ENCODE measurements at regions not wholly inside any gene's neighbourhood (a gene's known extent, or its start where the extent isn't known, plus 50 kb on each side); places are given as distances from the start of the nearest gene placed in this dataset.

- Histone ChIP-seq H3K27me3 (ENCODE audit: control insufficient read depth in 5 of 5, insufficient read depth in 4 of 5, low read length in 5 of 5) (no peaks in the 10 kb centered on the region), H3K9me3 (ENCODE audit: control insufficient read depth in 5 of 5, low read length in 5 of 5) (no peaks in the 10 kb centered on the region), H3K36me3 (ENCODE audit: control insufficient read depth in 5 of 5, insufficient read depth in 5 of 5, low read length in 5 of 5) (no peaks in the 10 kb centered on the region), H3K4me3 (ENCODE audit: low read depth in 1 of 5, low read length in 5 of 5) (no peak overlapping the region), H3K4me1 (ENCODE audit: control insufficient read depth in 5 of 5, insufficient read depth in 5 of 5, low read length in 5 of 5) (no peaks in the 10 kb centered on the region), H3K27ac (ENCODE audit: low read depth, low read length) (no peak overlapping the region), H3K9ac (ENCODE audit: low read length in 5 of 5) (no peak overlapping the region)
Measured at GRCh38 chr2:13114391-13114790, 397.7 kb downstream of the TRIB2 start.

- Histone ChIP-seq H3K27me3 (ENCODE audit: control insufficient read depth in 5 of 5, insufficient read depth in 4 of 5, low read length in 5 of 5) (no peaks in the 10 kb centered on the region), H3K27ac (ENCODE audit: low read depth, low read length) (no peak overlapping the region), H3K36me3 (ENCODE audit: control insufficient read depth in 5 of 5, insufficient read depth in 5 of 5, low read length in 5 of 5) (no peaks in the 10 kb centered on the region), H3K9me3 (ENCODE audit: control insufficient read depth in 5 of 5, low read length in 5 of 5) (no peaks in the 10 kb centered on the region), H3K4me1 (ENCODE audit: control insufficient read depth in 5 of 5, insufficient read depth in 5 of 5, low read length in 5 of 5) (no peaks in the 10 kb centered on the region), H3K4me3 (ENCODE audit: low read depth in 1 of 5, low read length in 5 of 5) (no peak overlapping the region), H3K9ac (ENCODE audit: low read length in 5 of 5) (no peak overlapping the region)
Measured at GRCh38 chr2:13115643-13116042, 398.9 kb downstream of the TRIB2 start.

GRCh38 chr2:13121096-13121495 lies 404.4 kb downstream of the TRIB2 start:
- H3K4me3 ChIP-seq (ENCODE audit: low read depth in 1 of 5, low read length in 5 of 5) = no peak overlapping the region
- no peak overlapping the region for H3K9ac ChIP-seq (ENCODE audit: low read length in 5 of 5)
- peaks cover 0 to 3% (median 0%) of the 10 kb centered on the region in 5 donors for H3K9me3 ChIP-seq (ENCODE audit: control insufficient read depth in 5 of 5, low read length in 5 of 5)

GRCh38 chr2:13128139-13128538 lies 411.4 kb downstream of the TRIB2 start:
- no peaks in the 10 kb centered on the region for H3K27me3 ChIP-seq (ENCODE audit: control insufficient read depth in 5 of 5, insufficient read depth in 4 of 5, low read length in 5 of 5)
- H3K4me3 ChIP-seq (ENCODE audit: low read depth in 1 of 5, low read length in 5 of 5) = no peak overlapping the region
- H3K9me3 ChIP-seq (ENCODE audit: control insufficient read depth in 5 of 5, low read length in 5 of 5) = no peaks in the 10 kb centered on the region
- H3K4me1 ChIP-seq (ENCODE audit: control insufficient read depth in 5 of 5, insufficient read depth in 5 of 5, low read length in 5 of 5) = no peaks in the 10 kb centered on the region
- H3K9ac ChIP-seq (ENCODE audit: low read length in 5 of 5) = no peak overlapping the region
- no peak overlapping the region for H3K27ac ChIP-seq (ENCODE audit: low read depth, low read length)
- no peaks in the 10 kb centered on the region for H3K36me3 ChIP-seq (ENCODE audit: control insufficient read depth in 5 of 5, insufficient read depth in 5 of 5, low read length in 5 of 5)

More at GRCh38 chr2:13121096-13121495, 404.4 kb downstream of the TRIB2 start:
- Histone ChIP-seq H3K27ac (ENCODE audit: low read depth, low read length) (no peak overlapping the region), H3K4me1 (ENCODE audit: control insufficient read depth in 5 of 5, insufficient read depth in 5 of 5, low read length in 5 of 5) (no peaks in the 10 kb centered on the region), H3K36me3 (ENCODE audit: control insufficient read depth in 5 of 5, insufficient read depth in 5 of 5, low read length in 5 of 5) (no peaks in the 10 kb centered on the region), H3K27me3 (ENCODE audit: control insufficient read depth in 5 of 5, insufficient read depth in 4 of 5, low read length in 5 of 5) (no peaks in the 10 kb centered on the region)

GRCh38 chr2:13135369-13135768 lies 418.6 kb downstream of the TRIB2 start:
- Histone ChIP-seq H3K27me3 (ENCODE audit: control insufficient read depth in 5 of 5, insufficient read depth in 4 of 5, low read length in 5 of 5) (no peaks in the 10 kb centered on the region), H3K9ac (ENCODE audit: low read length in 5 of 5) (no peak overlapping the region), H3K4me1 (ENCODE audit: control insufficient read depth in 5 of 5, insufficient read depth in 5 of 5, low read length in 5 of 5) (no peaks in the 10 kb centered on the region), H3K4me3 (ENCODE audit: low read depth in 1 of 5, low read length in 5 of 5) (no peak overlapping the region), H3K27ac (ENCODE audit: low read depth, low read length) (no peak overlapping the region), H3K9me3 (ENCODE audit: control insufficient read depth in 5 of 5, low read length in 5 of 5) (no peaks in the 10 kb centered on the region), H3K36me3 (ENCODE audit: control insufficient read depth in 5 of 5, insufficient read depth in 5 of 5, low read length in 5 of 5) (no peaks in the 10 kb centered on the region)

- H3K9me3 ChIP-seq (ENCODE audit: control insufficient read depth in 5 of 5, low read length in 5 of 5) = no peaks in the 10 kb centered on the region
- H3K36me3 ChIP-seq (ENCODE audit: control insufficient read depth in 5 of 5, insufficient read depth in 5 of 5, low read length in 5 of 5) = no peaks in the 10 kb centered on the region
- H3K4me1 ChIP-seq (ENCODE audit: control insufficient read depth in 5 of 5, insufficient read depth in 5 of 5, low read length in 5 of 5) = no peaks in the 10 kb centered on the region
Measured at GRCh38 chr2:13135856-13136255, 419.1 kb downstream of the TRIB2 start.

GRCh38 chr2:13137679-13138078 lies 420.9 kb downstream of the TRIB2 start:
- no peaks in the 10 kb centered on the region for H3K27me3 ChIP-seq (ENCODE audit: control insufficient read depth in 5 of 5, insufficient read depth in 4 of 5, low read length in 5 of 5)

More at GRCh38 chr2:13135856-13136255, 419.1 kb downstream of the TRIB2 start:
- Histone ChIP-seq H3K27ac (ENCODE audit: low read depth, low read length) (no peak overlapping the region), H3K9ac (ENCODE audit: low read length in 5 of 5) (no peak overlapping the region), H3K4me3 (ENCODE audit: low read depth in 1 of 5, low read length in 5 of 5) (no peak overlapping the region), H3K27me3 (ENCODE audit: control insufficient read depth in 5 of 5, insufficient read depth in 4 of 5, low read length in 5 of 5) (no peaks in the 10 kb centered on the region)

GRCh38 chr2:13141315-13141714 lies 424.6 kb downstream of the TRIB2 start:
- Histone ChIP-seq H3K27ac (ENCODE audit: low read depth, low read length) (no peak overlapping the region), H3K36me3 (ENCODE audit: control insufficient read depth in 5 of 5, insufficient read depth in 5 of 5, low read length in 5 of 5) (no peaks in the 10 kb centered on the region), H3K9me3 (ENCODE audit: control insufficient read depth in 5 of 5, low read length in 5 of 5) (no peaks in the 10 kb centered on the region), H3K27me3 (ENCODE audit: control insufficient read depth in 5 of 5, insufficient read depth in 4 of 5, low read length in 5 of 5) (no peaks in the 10 kb centered on the region), H3K4me3 (ENCODE audit: low read depth in 1 of 5, low read length in 5 of 5) (no peak overlapping the region), H3K4me1 (ENCODE audit: control insufficient read depth in 5 of 5, insufficient read depth in 5 of 5, low read length in 5 of 5) (no peaks in the 10 kb centered on the region), H3K9ac (ENCODE audit: low read length in 5 of 5) (no peak overlapping the region)

More at GRCh38 chr2:13137679-13138078, 420.9 kb downstream of the TRIB2 start:
- Histone ChIP-seq H3K4me1 (ENCODE audit: control insufficient read depth in 5 of 5, insufficient read depth in 5 of 5, low read length in 5 of 5) (no peaks in the 10 kb centered on the region), H3K9me3 (ENCODE audit: control insufficient read depth in 5 of 5, low read length in 5 of 5) (no peaks in the 10 kb centered on the region), H3K27ac (ENCODE audit: low read depth, low read length) (no peak overlapping the region), H3K4me3 (ENCODE audit: low read depth in 1 of 5, low read length in 5 of 5) (no peak overlapping the region), H3K36me3 (ENCODE audit: control insufficient read depth in 5 of 5, insufficient read depth in 5 of 5, low read length in 5 of 5) (no peaks in the 10 kb centered on the region), H3K9ac (ENCODE audit: low read length in 5 of 5) (no peak overlapping the region)

- Histone ChIP-seq H3K9me3 (ENCODE audit: control insufficient read depth in 5 of 5, low read length in 5 of 5) (no peaks in the 10 kb centered on the region), H3K27me3 (ENCODE audit: control insufficient read depth in 5 of 5, insufficient read depth in 4 of 5, low read length in 5 of 5) (no peaks in the 10 kb centered on the region), H3K36me3 (ENCODE audit: control insufficient read depth in 5 of 5, insufficient read depth in 5 of 5, low read length in 5 of 5) (no peaks in the 10 kb centered on the region), H3K27ac (ENCODE audit: low read depth, low read length) (no peak overlapping the region), H3K4me3 (ENCODE audit: low read depth in 1 of 5, low read length in 5 of 5) (no peak overlapping the region), H3K4me1 (ENCODE audit: control insufficient read depth in 5 of 5, insufficient read depth in 5 of 5, low read length in 5 of 5) (no peaks in the 10 kb centered on the region), H3K9ac (ENCODE audit: low read length in 5 of 5) (no peak overlapping the region)
Measured at GRCh38 chr2:13143451-13143850, 426.7 kb downstream of the TRIB2 start.

GRCh38 chr2:13156916-13157315 lies 440.2 kb downstream of the TRIB2 start:
- H3K27me3 ChIP-seq (ENCODE audit: control insufficient read depth in 5 of 5, insufficient read depth in 4 of 5, low read length in 5 of 5) = no peaks in the 10 kb centered on the region
- H3K4me1 ChIP-seq (ENCODE audit: control insufficient read depth in 5 of 5, insufficient read depth in 5 of 5, low read length in 5 of 5) = no peaks in the 10 kb centered on the region
- no peaks in the 10 kb centered on the region for H3K36me3 ChIP-seq (ENCODE audit: control insufficient read depth in 5 of 5, insufficient read depth in 5 of 5, low read length in 5 of 5)
- no peak overlapping the region for H3K4me3 ChIP-seq (ENCODE audit: low read depth in 1 of 5, low read length in 5 of 5)
- no peak overlapping the region for H3K9ac ChIP-seq (ENCODE audit: low read length in 5 of 5)
- H3K27ac ChIP-seq (ENCODE audit: low read depth, low read length) = no peak overlapping the region
- no peaks in the 10 kb centered on the region for H3K9me3 ChIP-seq (ENCODE audit: control insufficient read depth in 5 of 5, low read length in 5 of 5)

- no peaks in the 10 kb centered on the region for H3K9me3 ChIP-seq (ENCODE audit: control insufficient read depth in 5 of 5, low read length in 5 of 5)
- no peak overlapping the region for H3K9ac ChIP-seq (ENCODE audit: low read length in 5 of 5)
- H3K27ac ChIP-seq (ENCODE audit: low read depth, low read length) = no peak overlapping the region
- H3K36me3 ChIP-seq (ENCODE audit: control insufficient read depth in 5 of 5, insufficient read depth in 5 of 5, low read length in 5 of 5) = no peaks in the 10 kb centered on the region
- no peaks in the 10 kb centered on the region for H3K4me1 ChIP-seq (ENCODE audit: control insufficient read depth in 5 of 5, insufficient read depth in 5 of 5, low read length in 5 of 5)
- no peak overlapping the region for H3K4me3 ChIP-seq (ENCODE audit: low read depth in 1 of 5, low read length in 5 of 5)
- no peaks in the 10 kb centered on the region for H3K27me3 ChIP-seq (ENCODE audit: control insufficient read depth in 5 of 5, insufficient read depth in 4 of 5, low read length in 5 of 5)
Measured at GRCh38 chr2:13158466-13158865, 441.7 kb downstream of the TRIB2 start.
